ENCODE measurements at regions not wholly inside any gene's neighbourhood (a gene's known extent, or its start where the extent isn't known, plus 50 kb on each side); places are given as distances from the start of the nearest gene placed in this dataset.

GRCh38 chr10:4555920-4556319, 270.1 kb upstream of the AKR1E2 start:
- TF ChIP-seq EZH2 (IDR thresholded peaks at IDR 0.05; ENCODE audit: low read length): no peak
- TF ChIP-seq CTCF (optimal IDR thresholded peaks at IDR 0.05 in 1 of 3, IDR thresholded peaks at IDR 0.05 in 1 of 3, conservative IDR thresholded peaks at IDR 0.05 in 1 of 3; ENCODE audit: extremely low read depth in 1 of 3, insufficient read depth in 2 of 3, low read length in 3 of 3): no peak

Measured in keratinocyte (primary cell).